Stimulated activated CD4-positive, alpha-beta T cell treated with anti-CD3 and anti-CD28 coated beads, Interleukin-2, amount 100 ng/mL, for 4 hours (primary cell): ENCODE measurements at regions not wholly inside any gene's neighbourhood (a gene's known extent, or its start where the extent isn't known, plus 50 kb on each side); places are given as distances from the start of the nearest gene placed in this dataset.
"Not testable (repeated sequence)": the region's sequence is repeated elsewhere in the genome, so short reads cannot be mapped to it uniquely, and the experiment has no call there.

Experiments
- DNase-seq: peaks from one replicate; pipeline ENCODE4 v3.0.0-alpha.2; 2020; ENCODE audit warnings: low read depth

DNA sequence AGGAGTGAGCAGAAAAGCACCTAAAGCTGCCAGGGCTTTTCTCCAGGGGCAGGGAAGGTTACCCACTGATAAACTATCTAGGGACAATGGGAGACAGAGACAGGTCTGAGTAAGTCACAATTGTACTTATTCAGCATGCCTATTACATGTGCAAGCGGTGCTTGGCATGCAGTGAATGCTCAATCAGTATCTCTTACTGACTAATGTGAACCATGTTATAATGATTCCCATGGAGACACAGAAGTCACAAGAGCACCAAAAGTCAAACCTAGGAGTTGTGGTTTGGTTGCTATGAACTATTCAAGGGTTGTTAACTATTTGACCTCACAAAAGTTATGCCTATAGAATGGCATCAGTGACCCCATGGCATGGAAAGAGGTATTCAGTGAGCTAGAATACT is 50.0 kb upstream of the RASGRP1 start:
- no peak for DNase-seq

DNA sequence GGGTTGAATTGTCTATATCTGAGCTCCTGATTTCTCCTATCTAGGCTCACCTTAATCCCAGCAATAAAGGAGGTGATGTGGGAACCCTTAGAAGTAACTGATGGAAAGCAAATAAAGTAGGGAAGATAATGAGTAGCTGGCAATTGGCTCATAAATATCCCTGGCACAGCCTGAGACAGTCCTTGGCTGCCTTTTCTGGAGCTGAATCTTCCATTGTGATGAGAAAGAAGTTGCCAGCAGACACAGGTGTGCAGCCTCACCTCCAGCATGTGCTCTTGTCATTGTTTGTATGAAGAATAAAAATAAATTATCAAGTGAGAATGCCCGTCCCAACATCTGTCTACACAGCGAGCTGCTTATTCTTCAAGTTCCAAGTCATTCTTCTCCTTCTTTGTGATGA is 53.2 kb upstream of the RASGRP1 start:
- no peak for DNase-seq

- no peak for DNase-seq
Measured at GRCh38 chr15:38618242-38618955, 53.8 kb upstream of the RASGRP1 start.

DNA sequence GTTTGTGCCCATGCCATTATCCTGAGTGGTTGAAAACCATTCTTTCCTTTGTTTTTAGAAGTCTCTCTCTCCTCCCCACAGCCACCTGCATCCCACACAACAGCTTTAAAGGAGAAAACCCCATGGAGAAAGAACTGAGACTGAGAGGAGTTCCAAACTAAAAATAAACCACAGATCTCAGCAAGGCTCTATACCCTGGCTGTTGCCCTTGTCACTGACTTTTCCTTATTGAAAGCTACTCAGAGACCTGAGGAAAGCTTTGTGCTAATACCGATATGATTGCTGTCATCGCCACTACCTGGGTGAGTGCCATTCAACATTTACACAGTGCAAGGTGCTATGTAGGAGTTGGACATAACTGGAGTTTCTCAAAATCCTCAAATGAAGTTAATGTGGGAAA is 55.5 kb upstream of the RASGRP1 start:
- no peak for DNase-seq

- no peak for DNase-seq
Measured at GRCh38 chr15:38620851-38621594, 56.4 kb upstream of the RASGRP1 start.

GRCh38 chr15:38622304-38622703 is 57.7 kb upstream of the RASGRP1 start:
- no peak for DNase-seq

- no peak for DNase-seq
Measured at GRCh38 chr15:38622908-38623307, 58.3 kb upstream of the RASGRP1 start.

- DNase-seq, result no peak
Measured at GRCh38 chr15:38623744-38624143, 59.1 kb upstream of the RASGRP1 start.

DNA sequence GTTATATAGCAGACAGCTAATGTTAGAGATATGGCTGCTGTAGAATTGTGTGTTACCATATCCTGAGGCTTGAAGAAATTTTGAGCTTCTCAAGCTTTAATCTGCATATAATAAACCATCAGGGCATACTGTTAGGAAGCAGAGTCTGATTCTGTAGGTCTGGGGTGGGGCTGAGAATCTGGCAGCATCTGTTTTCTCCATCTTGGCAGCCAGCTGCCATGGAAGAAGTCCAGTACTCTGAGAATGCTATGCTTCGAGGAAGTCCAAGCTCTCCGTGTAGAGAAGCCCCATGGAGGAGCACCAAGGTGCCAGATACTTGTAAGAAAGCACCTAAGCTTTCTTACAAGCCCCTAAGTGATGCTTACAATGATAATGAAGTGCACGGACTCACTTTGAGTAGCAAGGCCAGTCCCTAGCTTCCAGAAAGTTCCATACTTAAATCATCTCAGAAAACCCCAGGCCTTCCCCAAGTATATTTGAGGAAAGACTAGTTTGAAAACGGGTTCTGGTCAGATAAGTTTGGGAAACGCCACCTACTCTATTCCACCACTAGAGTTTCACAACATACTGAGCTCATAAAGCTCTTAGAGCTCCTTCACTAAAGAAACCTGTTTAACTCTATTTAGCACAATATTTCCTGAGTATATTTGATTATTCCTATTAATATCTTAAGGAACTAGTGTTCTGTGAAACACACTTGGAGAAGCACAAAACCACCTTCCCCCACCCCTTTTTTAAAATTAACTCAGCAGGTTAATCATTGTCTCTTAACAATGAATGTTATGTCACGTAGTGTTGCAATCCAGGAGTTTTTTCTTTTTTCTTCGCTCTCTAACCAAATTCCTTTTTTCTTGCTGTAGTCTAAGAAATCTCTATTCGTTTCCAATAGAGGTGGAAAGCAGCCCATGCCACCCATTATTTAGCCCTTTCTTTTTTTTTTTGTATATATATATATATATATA is 59.9 kb upstream of the RASGRP1 start:
- DNase-seq, result no peak

- no peak for DNase-seq
Measured at GRCh38 chr15:38625886-38626285, 61.3 kb upstream of the RASGRP1 start.

DNA sequence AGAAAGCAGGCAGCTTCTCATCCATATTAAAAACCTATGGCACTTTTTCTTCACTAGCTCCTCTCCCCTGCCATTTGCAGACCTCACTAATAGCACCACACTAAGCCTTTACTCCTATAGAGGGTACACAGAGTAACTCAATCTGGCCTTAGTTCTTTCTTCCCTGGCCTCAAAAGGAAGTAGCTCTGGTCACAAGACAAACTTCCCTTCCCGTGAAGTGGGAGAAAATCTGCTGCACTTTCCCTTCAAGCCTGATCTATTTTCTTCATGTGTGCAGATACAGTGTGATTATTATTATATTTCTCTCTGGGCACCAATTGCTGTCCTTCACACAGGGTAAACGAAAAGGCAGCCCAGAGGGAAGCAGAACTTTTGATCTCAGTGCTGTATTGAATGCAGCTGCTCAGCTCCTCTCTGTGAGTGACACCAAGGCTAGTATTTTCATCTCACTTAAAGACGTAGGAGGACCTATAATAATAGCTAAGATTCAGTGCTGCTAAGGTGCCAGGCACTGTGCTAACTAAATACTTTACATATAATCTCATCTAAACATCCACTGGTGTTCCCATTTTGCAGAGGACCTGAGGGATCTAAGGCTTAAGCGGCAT is 61.9 kb upstream of the RASGRP1 start:
- no peak for DNase-seq

- DNase-seq, result no peak
Measured at GRCh38 chr15:38627689-38628277, 63.2 kb upstream of the RASGRP1 start.

DNA sequence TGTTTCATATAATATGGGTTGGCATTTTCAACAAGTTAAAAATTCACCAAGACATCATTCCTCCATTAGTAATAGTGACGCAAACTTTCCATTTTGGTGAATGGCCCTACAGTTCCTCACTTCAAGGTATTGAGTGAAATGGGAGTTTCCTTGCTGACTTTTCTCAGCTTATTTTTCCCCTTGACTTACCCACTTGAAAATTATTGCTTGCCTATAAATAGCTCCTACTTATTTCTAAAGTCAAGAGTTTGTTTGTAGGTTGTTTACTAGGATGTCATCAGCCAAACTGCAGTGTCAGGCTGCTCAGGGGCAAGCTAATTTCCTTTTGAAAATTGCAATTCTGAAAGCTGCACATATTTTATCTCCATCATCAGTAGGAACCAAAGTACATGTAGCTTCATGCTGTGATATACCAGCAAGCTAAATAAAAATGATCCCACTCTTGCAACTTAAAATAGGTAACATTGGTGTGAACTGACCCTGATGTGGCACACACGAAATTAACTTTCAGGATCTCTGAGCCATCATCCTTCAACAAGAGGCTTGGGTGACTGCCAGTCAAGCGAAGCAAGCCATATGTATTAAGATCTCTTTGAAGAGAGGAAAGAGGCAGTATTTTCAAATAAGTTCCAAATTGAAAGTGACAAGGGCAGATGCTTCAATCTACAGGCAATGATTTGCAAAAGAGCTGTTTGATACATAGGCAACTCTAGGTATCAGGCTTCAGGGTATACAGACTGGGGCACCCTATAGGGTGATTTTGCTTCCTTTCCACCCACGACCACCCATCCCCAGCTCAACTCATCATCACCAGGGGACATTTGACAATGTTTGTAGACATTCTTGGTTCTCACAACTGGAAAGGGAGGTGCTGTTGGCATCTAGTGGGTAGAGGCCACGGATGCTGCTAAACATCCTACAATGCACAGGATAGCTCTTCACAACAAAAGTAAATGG is 66.8 kb upstream of the RASGRP1 start:
- DNase-seq, result no peak

GRCh38 chr15:38635170-38635569 is 70.6 kb upstream of the RASGRP1 start:
- DNase-seq, result no peak

DNA sequence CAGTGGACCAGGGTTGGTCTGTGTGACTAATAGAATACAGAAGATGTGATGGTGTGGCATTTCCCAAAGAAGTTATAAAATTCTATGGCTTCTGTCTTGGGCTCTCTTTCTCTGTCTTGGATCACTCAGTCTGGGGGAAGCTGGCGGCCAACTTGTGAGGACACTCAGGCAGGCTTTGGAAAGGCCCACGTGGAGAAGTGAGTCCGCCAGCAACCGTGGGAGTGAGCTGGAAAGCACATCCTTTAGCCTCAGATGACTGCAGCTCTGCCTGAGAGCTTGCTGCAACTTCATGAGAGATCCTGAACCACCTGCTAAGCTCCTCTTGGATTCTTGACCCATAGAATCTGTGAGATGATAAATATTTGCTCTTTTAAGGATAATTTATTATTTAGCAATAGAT is 72.0 kb upstream of the RASGRP1 start:
- no peak for DNase-seq

GRCh38 chr15:38638126-38638525 is 73.5 kb upstream of the RASGRP1 start:
- DNase-seq, result no peak

DNA sequence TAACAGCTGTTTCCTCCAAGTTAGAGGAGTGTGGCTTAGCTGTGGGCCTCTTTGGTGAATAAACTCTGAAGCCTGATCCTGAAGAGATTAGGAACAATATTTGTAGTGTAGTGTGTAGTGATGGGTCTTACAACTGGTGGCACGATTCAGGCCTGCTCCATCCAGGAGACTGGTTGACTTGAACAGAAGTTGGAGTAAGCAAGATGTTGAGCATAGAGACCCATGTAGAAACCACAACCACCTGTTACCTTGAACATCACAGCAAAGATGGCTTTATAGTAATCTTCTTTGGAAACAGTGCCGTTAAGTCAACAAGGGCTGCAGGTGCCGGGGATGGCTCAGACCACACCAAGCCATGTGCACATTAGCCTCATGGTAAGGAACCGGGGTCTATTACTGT is 74.2 kb upstream of the RASGRP1 start:
- no peak for DNase-seq

DNA sequence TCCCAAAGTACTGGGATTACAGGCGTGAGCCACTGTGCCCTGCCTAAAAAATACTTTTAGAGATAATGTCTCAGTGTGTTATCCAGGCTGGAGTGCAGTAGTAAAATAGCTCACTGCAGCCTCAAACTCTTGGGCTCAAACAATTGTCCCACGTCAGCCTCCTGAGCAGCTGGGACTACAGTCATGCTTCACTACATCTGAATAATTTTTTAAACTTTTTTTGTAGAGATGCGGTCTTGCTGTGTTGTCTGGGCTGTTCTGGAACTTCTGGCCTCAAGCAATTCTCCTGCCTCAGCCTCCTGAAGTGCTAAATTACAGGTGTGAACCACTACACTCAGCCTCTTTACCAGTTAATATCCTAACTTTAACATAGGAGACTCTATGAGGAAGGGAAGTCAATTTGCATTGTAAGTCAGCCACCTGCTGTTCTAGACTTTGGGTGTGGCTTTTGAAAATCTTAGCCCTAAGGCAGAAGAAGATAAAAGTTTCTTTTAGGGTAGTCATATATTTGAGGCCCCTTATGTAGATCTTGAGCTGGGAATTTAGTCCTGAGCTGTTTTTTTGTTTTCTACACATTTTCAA is 78.2 kb upstream of the RASGRP1 start:
- no peak for DNase-seq

- DNase-seq, result not testable (repeated sequence)
Measured at GRCh38 chr15:38644353-38644752, 79.7 kb upstream of the RASGRP1 start.

DNA sequence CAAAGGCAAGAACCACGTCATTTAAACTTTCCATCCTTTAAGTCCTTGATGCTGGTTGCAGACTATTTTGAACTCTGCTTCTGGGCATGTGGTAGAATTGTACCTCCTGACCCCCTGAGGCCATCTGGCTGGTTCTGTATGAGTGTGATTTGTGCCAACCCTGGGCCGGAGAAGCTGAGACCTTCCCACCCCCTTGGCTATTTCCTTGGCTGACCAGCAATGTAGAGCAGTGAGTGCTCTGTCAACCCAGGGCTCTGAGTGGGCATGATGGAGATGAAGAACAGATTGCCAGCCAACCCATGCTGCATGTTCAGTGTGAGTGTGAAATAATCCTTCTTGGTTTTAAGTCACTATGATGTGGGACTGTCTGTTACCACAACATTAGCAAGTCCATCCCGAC is 82.1 kb upstream of the RASGRP1 start:
- no peak for DNase-seq
